ENCODE measurements at regions not wholly inside any gene's neighbourhood (a gene's known extent, or its start where the extent isn't known, plus 50 kb on each side); places are given as distances from the start of the nearest gene placed in this dataset.
A peak's percentile ranks its signal among the peaks of the same experiment; 100 is the strongest.

DNA sequence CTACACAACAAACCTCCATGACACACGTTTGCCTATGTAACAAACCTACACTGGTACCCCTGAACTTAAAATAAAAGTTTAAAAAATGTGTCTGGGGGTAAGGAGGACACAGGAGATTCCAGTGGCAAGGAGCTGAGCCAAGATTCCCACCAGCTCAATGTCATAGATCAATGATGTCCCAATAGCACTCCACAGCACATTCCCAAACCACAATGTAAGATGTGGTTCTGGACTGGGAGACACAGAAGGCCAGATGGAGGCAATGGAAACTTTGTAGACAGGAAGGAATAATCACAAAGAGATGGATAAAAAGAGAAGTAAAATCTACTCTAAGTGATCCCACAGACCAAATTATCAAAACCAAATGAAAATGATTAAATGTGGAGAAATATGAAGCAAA lies 312.4 kb upstream of the SOX11 start:
- FAIRE-seq: no peak

DNA sequence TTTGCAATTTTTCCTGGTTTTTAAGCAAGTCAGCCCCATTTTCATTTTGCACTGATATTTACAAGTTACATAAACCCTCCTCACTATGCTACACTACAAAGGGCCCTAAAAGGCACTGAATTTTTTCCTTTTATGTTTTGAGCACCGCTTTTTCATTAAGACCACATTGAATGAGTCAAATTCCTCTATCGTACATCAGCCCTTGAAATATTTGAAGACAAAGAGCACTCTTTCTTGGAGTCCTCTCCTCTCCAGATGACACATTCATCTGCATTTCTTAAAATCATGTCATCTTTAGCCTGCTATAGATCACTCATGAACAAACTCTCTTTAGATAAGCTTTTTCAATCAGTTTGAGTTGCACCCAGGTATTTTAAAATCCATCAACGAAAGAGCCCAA lies 306.6 kb upstream of the SOX11 start:
- no peak for FAIRE-seq

DNA sequence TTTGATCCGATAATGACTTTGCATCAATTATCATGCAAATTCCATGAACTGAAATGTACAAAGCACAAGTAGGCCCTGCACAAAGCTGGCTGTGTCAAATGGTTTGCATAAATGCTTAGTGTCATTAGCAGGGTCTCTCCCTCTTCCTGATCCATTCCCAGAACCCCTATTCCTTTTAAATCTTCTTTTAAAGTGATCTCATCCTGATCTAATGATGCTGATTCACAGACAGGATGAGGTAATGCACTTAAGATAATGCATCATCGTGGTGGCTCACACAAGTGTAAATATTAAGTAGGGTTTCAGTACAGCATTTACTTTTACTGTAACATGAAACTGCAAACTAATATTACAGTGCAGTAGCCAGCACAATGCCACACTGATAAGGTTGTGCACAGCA lies 304.8 kb upstream of the SOX11 start:
- no peak for FAIRE-seq

DNA sequence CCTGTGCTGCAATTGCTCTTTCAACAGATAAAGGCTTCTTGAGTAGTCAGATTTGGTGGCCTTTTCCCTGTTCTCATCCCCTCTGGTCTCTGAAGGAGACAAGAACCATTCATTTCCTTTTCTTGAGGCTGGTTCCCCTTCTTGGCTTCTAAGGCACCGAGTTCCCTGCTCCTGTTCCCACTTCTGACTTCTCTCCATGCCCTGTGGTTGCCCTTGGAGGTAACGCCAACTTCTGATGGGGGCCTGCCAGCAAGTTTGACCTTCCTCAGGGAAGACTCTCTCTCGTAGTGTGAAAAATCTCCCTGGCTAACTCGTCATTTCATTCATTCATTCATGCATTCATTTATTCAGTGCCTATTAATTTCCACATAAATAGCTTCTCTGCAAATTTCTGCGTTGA lies 302.4 kb upstream of the SOX11 start:
- no peak for FAIRE-seq

DNA sequence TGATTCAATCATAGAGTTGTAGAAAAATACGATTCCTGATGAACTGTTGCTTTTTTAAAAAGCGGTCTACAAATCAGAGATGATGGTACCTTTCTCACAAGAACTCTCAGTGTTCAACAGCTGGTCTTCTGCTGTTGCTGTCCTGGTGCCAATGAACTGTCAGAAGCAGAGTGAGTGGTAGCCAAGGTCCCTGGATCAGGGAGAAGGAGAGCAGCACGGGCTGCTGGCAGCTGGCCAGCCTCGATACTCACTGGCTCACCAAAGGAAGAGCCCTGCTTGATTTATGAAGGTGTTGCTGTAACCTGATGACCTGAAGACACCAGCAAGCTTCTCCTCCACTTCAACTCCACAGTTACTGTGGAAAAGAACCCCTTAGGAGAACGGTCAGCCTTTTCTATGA lies 300.8 kb upstream of the SOX11 start:
- FAIRE-seq: no peak

DNA sequence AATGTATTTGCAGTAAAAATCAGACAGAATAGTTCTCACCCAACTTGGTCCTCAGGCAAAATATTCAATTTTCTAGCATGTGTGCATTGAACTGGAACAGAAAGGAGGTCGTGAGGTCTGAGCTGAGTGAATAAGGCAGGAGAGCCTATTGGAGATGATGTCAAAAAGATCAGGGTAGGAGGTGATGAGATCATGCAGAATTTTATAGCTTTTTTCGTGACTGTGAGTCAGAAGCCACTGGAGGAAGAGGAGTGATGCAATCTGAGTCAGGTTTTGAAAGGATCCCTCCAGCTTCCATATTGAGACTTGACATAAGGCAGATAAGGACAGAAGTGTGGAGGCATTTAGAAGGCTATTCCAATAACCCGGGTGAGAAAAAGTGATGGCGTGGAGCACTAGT lies 299.5 kb upstream of the SOX11 start:
- FAIRE-seq: no peak

DNA sequence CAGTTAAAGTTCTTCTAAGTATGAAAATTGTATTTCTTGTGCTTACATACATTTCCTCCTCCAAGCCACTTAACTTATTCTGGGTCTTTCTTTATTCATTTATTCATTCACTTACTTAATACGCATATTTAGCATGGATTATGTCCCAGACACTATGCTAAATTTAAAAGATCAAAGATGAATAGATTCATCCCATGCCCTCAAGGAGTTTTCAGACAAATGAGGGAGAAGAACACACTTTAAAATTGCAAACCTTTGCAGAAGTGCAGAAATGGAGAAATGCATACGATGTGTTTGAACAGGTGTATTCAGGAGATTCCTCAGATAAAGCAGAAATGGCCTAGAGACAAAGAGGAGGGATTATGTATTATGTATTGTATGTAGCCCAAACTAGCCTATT lies 298.7 kb upstream of the SOX11 start:
- no peak for FAIRE-seq

DNA sequence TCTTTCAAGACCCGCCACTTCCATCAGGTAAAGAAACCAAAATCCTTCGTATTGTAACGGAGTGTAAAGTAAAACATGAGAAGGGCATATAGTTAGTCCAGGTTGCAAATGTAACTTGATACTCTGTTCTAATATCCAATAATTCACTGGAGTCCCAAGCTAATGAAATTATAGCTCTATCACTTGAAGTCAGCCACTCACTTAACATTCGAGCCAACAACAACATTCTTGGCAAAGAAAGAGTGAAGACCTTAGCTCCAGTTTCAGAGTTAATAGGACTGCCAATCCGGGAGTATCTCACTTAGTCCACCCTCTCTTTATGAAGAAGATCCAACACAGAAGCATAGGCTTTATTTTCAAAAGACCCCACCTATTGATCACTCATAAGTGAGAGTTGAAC lies 298.0 kb upstream of the SOX11 start:
- FAIRE-seq: no peak

DNA sequence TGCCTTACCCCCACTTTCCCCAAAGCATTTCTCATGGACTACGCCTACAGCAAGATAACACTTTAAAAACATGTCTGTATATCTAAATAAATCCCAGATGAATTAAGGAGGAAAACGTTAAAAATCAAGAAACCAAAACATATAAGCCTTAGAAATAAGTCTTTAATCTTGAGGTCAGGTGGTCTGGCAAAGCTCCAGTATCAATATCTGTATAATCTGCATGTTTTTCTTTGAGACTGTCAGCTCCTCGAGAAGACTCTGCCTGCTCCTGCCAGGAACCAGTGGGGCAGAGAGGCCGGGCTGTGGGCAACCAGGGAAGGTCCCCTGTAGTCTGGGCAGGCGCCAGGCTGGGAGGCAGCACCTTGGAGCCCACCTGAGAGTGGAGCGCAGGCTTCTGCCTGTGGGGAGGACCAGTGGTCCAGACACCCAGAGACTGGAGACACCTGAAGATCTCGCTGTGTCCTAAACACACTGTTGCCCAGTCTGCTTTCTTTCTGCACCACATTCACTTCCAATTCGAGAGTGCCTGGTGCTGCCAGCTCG lies 291.0 kb upstream of the SOX11 start:
- FAIRE-seq: no peak

DNA sequence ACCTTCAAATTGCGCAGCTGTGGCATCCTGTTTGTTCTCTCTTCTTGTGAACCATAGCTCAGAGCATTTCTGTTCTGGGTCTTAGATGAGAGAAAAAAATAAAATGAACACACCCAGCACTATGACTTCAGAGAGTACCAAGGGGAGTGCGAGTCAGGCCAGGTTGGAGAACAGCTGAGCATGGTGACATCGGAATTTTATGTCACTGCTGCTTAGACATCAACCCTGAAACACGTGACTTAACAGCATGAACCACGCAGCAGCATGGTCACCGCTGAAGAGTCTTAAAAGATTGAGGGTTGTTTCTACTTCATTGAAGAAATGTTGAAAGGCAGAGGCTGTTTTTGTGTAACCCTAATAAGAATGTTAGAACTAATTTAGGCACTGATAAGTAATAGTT lies 288.8 kb upstream of the SOX11 start:
- no peak for FAIRE-seq

DNA sequence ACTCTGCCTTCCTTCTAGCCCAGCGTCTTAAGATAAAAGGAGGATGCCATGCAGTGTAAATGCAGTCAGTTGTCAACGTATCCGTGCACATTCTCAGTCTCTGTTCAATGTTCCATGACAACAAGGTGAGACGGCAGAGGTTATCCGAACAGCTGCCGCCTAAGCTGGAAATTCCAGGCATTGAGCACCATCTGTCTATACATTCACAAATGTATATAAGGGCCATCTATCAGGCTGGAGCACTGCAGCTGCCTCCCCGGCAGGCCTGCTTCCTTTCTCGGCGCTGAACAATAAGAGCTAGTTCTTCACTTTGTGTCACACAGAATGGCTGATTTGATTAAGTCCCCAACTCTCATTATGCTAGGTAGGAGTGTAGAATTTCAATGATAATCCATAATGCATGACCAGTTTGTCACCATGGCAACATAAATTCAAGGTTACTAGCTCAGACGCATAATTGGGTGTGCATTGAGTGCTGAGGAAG lies 282.2 kb upstream of the SOX11 start:
- no peak for FAIRE-seq

DNA sequence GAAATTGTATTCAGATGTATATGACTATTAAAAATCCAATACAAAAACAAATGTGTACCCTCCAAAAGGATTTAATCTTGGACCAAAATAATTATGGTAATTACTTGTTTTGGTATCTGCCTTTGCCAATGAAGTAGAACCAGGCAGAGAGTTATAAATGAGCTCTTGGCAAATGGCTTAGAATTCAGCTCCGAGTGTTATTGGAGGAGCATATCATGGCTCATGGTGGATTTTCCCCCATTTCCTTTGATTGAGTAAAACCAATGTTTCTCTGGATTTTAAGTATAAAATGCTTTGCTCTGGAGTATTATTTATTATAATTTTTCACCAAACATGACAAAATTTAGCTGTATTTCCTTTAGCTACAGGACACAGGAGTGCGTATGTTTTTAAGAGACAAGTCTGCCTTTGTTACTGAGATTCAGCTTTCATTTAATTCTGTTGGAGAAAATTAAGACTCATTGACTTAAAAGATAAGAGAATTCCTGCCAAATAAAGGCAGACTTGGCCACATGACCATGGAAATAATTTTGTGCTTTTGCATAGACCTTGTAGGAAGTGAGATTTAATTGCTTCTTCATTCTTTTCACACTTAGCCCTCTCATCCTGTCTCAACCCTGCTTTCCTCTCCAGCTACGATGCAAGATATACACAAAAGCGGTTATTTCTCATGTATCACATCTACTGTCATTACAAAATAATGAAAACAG lies 281.0 kb upstream of the SOX11 start:
- FAIRE-seq: no peak

DNA sequence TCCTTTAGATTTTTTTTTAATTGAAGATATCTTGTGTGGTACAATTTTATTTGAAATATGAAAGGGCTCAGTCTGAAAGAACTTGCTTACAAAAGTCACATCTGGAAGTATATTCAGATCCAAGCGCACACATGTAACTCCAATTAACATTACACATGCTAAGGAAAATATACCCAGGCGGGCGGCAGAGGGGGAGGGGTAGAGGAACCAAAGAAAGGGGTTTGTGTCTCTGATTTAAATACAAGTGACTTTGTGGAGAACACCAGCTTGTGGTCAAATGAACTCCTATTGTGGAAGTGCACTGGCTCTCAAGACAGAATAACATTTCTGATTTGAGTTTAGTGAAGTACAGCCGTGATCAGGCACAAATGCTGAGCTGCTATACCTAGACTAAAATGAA lies 280.2 kb upstream of the SOX11 start:
- FAIRE-seq: no peak

DNA sequence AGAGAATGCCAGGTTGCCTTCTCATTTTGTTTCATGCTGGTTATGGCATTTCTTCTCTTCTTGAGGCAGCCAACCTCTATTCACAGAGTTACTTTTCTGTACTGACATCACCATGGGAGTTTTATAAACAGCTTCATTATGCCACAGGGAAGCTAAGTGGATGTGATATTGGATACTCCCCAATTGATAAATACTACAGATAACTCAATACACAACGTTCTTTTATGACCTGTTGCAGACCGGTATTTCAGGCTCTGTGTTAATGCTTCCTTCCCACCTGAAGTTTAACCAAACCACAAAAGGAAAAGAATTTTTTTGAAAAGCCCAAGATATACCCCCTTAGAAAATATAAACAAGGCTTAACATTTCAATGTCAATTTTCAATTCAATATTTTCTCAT lies 258.3 kb upstream of the SOX11 start:
- FAIRE-seq: no peak

DNA sequence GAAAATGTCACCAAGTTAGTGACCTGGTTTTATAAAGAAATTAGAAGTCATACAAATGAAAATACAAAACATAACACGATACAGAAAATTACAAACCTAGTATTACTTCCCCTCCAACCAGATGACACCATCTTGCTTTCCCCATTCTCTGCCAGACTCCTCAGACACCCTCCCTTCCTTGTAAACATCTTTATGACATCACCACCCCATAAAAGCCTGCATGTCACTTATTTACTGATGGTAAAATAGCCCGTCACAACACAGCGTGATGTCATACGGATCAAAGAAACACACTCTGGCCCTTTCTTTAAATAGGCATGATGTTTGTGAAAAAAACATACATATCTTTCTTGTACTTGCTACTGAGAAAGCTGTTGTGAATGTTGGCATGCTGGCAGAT lies 254.8 kb upstream of the SOX11 start:
- FAIRE-seq: no peak

DNA sequence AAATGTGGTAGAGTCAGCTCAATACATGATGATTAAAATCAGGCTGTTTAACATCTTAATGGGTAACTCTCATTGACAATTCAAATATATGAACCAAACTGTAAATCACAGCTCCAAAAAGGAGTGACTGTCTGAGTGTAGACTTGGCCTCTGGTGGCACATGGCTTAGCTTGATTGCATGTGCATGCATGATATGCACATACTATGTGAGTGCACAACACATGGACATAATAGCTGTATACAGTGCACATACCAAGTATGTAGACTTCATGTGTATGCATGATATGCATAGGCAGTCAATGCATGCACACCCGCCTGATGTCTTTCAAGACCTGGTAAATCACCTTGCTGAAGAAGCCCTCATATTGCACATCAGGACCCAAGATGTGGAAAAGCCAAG lies 252.0 kb upstream of the SOX11 start:
- no peak for FAIRE-seq

DNA sequence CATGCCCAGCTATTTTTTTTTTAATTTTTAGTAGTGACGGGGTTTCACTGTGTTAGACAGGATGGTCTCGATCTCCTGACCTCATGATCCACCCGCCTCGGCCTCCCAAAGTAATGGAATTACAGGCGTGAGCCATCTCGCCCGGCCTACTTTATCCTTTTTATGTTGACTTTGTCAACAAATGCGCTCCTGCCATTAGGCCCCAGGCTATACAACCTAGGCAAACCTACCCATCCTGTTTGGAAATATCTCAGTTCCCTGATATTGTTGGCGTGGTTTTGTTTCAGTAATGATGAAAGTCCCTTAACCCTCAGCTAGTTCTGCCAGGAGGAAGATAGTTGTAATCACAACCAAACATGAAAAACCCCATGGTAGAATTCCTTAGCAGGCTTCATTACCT lies 249.4 kb upstream of the SOX11 start:
- FAIRE-seq: no peak

DNA sequence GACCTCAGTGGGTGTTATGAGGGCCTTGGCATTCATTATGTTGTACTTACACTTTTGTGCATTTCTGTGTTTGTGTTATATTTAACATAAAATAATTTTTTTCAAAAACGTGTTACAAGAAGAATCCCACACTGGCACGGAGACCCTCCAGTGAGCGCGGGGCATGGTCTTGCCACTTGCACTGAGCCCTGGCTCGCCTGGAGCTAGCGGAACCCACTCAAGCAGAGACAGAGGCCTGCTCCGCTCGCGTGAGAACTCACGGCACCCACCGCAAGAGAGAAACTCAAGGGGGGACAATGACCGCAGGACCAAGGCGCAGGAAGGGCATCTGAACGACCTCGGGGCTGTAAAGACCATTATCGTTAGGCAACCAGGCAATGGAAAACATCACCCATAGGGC lies 248.0 kb upstream of the SOX11 start:
- no peak for FAIRE-seq

DNA sequence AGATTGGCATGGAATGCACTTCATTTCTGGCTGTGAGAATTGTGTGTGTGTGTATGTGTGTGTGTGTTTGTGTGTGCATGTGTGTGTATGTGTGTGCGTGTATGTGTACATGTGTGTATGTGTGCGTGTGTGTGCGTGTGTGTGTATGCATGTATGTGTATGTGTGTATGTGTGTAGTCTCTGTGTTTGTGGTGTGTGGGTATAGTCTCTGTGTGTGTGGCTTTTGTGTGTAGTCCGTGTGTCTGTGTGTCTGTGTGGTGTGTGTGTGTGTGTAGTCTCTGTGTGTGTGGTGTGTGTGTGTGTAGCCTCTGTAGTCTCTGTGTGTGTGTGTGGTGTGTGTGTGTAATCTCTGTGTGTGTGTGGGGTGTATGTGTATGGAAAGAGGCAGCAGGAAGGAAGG lies 247.3 kb upstream of the SOX11 start:
- no peak for FAIRE-seq

DNA sequence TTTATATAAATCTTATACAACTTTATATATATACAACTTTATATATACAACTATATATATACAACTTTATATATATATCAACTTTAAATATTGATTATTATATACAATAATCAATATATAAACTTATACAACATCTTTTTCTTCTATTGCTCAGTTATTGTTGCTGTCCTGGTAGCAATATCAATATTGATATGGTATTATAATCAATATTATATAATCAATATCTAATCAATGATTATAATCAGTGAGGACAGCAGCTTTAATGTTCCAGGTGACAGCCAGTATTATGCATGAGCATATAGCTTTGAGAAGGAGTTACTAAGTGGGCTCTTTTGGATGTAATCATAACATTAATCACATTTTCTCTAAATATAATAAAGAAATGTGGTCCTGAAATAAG lies 242.3 kb upstream of the SOX11 start:
- FAIRE-seq: peak; percentile 97

DNA sequence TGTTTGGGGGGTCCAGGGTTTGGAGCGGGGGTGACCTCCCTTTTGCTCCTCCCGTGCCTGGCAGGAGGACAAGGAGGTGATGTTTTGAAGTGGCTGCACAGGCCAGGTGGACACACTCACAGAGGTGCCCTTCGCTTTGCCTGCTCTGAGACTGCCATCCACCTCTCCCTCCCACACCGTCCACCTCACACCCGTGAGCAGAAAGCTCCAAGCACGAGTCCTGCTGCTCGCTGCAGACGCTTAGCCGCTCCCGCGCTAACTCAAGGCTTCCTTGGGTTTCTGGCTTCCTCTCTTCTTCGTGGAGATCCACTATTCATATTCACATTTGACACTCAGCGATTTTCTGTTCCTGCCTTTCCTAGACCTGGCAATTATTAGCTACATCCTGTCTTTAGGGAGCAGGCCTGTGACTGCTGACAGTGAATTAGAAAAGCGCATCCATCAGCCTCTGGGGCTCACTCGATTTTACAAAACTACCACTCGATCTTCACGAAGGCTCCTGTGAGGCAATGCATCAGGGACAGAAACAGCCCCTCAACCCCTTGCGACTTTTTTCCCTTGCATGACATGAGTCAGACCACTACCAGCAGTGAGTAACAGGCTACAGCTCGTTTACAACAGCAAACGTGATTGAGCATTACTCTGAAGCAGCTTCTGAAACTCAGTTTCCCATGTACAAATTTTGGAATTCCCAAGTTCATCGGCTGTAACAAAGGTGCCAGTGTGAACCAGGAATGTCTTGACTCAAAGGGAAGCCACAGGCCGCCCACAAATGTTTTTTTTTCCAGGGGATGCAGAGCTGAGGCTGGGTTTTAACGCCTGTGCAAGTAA lies 238.7 kb upstream of the SOX11 start:
- no peak for FAIRE-seq

DNA sequence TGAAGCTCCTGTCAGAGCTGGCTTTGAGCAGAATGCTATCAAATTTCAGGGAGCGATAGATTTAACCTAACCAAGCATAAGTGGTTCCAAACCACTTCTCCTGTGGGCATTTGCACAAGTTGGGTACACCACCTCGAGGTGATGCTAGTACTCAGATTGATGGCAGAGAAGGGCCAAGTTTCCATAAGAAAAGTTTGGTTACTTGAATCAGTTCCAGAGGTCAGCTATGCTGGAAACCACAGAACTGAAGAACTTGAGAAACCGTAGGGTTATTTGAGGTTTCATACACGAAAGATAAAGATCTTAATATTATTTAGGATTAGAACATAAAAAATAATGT lies 238.2 kb upstream of the SOX11 start:
- FAIRE-seq: no peak

DNA sequence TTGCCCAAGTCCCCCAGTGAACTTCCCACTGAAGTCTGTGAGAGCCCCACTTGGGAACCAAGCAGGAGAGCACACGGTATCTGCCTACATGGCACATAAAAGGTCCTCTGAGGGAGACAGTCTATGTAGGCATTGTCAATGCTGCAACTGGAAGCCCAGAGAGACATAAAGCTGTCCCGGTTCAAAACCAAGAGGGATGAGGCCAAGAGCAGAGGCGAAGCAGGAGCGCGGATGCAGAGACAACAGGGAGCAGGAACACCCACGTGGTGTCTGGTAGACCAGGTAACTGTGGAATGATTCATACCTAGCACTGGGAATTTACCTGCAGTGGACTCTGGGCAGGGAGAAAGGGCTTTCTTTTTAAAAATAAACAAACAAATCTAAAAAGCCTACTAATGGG lies 233.1 kb upstream of the SOX11 start:
- FAIRE-seq: no peak

DNA sequence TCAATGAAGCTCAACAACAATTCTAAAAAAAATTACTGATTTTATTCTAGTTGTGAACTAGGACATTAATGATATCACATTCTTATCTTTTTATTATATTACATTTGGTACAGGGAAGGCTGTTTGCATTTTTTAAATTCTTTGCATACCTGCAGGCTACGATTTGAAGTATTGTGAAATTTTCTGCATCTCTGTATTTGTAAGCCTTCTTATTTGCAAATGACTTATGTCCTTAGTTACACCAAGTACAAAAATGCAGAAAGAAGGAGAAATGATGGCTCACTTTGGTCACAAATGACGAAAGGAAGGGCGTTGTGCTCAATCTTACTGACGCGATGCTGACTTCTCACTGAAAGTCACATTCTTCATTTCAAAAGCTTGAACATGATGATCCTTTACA lies 227.5 kb upstream of the SOX11 start:
- no peak for FAIRE-seq

DNA sequence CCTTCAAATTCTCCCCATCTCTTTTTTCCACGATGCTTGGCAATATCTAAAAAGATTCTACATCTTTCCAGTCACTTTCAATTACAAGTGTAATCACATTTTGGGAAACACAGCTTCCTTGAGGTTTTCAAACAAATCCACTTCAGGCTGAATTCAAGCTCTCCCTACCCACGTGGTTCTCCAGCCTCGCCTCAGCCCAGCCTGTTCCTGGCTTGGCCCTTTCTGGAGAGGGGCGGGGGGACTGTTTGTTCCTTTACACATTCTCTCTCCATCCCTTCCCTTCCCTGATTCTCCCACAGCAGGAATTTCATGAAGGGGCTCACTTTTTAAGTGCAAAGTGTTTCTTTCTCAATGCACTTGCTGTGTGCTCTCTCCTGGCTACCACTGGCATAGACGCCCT lies 226.3 kb upstream of the SOX11 start:
- FAIRE-seq: no peak

Measured in TTC549 (cell line).